ENCODE measurements at regions not wholly inside any gene's neighbourhood (a gene's known extent, or its start where the extent isn't known, plus 50 kb on each side); places are given as distances from the start of the nearest gene placed in this dataset.

GRCh38 chr6:119511024-119511423 lies 161.5 kb upstream of the MAN1A1 start:
- no peak for TF ChIP-seq CTCF (IDR thresholded peaks at IDR 0.05)
- no peak for TF ChIP-seq POLR2A (IDR thresholded peaks at IDR 0.05)

Measured in tibial nerve (tissue), 3 donors.